ENCODE measurements at regions not wholly inside any gene's neighbourhood (a gene's known extent, or its start where the extent isn't known, plus 50 kb on each side); places are given as distances from the start of the nearest gene placed in this dataset.

DNA sequence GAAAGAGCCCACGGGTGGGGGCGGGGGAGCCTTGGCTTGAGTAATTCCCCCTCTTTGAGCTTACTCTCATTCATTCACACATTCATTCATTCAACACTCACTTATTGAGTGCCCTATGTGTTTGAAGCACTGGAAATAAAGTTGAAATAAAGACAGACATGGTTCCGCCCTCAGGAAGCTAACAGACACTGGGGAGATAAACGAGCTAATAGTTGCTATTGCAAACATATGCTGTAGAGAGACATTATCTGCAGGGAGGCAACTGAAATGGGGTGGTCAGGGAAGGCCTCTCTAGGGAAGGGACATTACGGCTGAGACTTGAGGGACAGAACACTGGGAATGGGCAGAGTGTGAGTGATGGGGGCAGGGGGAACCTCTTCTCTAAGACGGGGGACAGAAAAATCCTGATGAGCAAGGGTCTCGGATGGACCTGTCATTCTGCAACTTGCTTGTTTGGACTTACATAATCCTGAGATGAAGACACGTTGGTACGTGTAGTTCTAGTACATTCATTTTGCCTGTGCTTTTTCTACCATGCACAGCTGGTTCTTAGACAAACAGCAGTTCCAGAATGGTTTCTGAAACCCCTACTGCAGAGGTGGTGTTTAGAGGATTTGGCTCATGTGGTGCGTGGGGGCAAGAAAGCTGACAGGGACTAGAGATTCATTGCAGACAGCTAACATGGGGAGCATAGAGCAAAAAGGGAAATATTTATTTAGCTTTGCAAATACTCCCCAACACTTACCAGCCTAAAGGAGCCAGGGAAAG, 71.1 kb upstream of the BLCAP start:
- Histone ChIP-seq H3K27ac (ENCODE audit: low read length) (no peak overlapping the region), H3K4me1 (ENCODE audit: control insufficient read depth, insufficient read depth, low read length) (no peaks in the 10 kb centered on the region), H3K27me3 (ENCODE audit: control insufficient read depth, insufficient read depth, low read length) (no peaks in the 10 kb centered on the region), H3K36me3 (ENCODE audit: control insufficient read depth, insufficient read depth, low read length) (no peaks in the 10 kb centered on the region), H3K4me3 (ENCODE audit: low read depth in 2 of 2, low read length in 2 of 2) (no peak overlapping the region), H3K9me3 (ENCODE audit: control insufficient read depth, insufficient read depth, low read depth, low read length) (no peaks in the 10 kb centered on the region)
- in situ Hi-C loops (cut with HindIII; ENCODE audit: low pct_unique_long_range_greater_than_20kb, low sequenced_read_pairs) (no loop called here), intact Hi-C loops (cut with micrococcal nuclease; ENCODE audit: unreplicated experiment) (no loop called here)
- no peak for DNase-seq (ENCODE audit: low read depth, low spot score)
- no TSS peak for BruUV-seq (replicated peaks)
- ATAC-seq = no peak
- CTCF ChIA-PET = no interaction called here
- POLR2A ChIA-PET = interaction anchor here (0.6 kb wide), 2 partner anchors 48 to 698 kb away, joined by 8 to 9 read pairs; no protein-coding TSS in a partner anchor
- TF ChIP-seq, protein P1, sequence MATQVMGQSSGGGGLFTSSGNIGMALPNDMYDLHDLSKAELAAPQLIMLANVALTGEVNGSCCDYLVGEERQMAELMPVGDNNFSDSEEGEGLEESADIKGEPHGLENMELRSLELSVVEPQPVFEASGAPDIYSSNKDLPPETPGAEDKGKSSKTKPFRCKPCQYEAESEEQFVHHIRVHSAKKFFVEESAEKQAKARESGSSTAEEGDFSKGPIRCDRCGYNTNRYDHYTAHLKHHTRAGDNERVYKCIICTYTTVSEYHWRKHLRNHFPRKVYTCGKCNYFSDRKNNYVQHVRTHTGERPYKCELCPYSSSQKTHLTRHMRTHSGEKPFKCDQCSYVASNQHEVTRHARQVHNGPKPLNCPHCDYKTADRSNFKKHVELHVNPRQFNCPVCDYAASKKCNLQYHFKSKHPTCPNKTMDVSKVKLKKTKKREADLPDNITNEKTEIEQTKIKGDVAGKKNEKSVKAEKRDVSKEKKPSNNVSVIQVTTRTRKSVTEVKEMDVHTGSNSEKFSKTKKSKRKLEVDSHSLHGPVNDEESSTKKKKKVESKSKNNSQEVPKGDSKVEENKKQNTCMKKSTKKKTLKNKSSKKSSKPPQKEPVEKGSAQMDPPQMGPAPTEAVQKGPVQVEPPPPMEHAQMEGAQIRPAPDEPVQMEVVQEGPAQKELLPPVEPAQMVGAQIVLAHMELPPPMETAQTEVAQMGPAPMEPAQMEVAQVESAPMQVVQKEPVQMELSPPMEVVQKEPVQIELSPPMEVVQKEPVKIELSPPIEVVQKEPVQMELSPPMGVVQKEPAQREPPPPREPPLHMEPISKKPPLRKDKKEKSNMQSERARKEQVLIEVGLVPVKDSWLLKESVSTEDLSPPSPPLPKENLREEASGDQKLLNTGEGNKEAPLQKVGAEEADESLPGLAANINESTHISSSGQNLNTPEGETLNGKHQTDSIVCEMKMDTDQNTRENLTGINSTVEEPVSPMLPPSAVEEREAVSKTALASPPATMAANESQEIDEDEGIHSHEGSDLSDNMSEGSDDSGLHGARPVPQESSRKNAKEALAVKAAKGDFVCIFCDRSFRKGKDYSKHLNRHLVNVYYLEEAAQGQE (IDR thresholded peaks at IDR 0.05; ENCODE audit: insufficient read depth in 1 of 2, low read depth in 2 of 2, low read length in 1 of 2) = no peak
- TF ChIP-seq, protein P2, sequence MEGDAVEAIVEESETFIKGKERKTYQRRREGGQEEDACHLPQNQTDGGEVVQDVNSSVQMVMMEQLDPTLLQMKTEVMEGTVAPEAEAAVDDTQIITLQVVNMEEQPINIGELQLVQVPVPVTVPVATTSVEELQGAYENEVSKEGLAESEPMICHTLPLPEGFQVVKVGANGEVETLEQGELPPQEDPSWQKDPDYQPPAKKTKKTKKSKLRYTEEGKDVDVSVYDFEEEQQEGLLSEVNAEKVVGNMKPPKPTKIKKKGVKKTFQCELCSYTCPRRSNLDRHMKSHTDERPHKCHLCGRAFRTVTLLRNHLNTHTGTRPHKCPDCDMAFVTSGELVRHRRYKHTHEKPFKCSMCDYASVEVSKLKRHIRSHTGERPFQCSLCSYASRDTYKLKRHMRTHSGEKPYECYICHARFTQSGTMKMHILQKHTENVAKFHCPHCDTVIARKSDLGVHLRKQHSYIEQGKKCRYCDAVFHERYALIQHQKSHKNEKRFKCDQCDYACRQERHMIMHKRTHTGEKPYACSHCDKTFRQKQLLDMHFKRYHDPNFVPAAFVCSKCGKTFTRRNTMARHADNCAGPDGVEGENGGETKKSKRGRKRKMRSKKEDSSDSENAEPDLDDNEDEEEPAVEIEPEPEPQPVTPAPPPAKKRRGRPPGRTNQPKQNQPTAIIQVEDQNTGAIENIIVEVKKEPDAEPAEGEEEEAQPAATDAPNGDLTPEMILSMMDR (IDR thresholded peaks at IDR 0.05) = no peak
- TF ChIP-seq TCF7L2 (IDR thresholded peaks at IDR 0.05; ENCODE audit: low read depth, low read length) = no peak
- no peak for TF ChIP-seq POLR2AphosphoS5 (IDR thresholded peaks at IDR 0.05; ENCODE audit: low read depth, low read length)
- no peak for TF ChIP-seq SIN3A (IDR thresholded peaks at IDR 0.05; ENCODE audit: borderline replicate concordance, insufficient read depth, low read depth, low read length)

- ATAC-seq (no peak), DNase-seq (ENCODE audit: low read depth, low spot score) (no peak)
- POLR2A ChIA-PET = interaction anchor here (0.6 kb wide), 1 partner anchor 48 kb away, joined by 9 read pairs; no protein-coding TSS in a partner anchor
- intact Hi-C loops (cut with micrococcal nuclease; ENCODE audit: unreplicated experiment) = no loop called here
- TF ChIP-seq POLR2AphosphoS5 (IDR thresholded peaks at IDR 0.05; ENCODE audit: low read depth, low read length) = no peak
- TF ChIP-seq, protein P2 (IDR thresholded peaks at IDR 0.05) = no peak
- no peak for TF ChIP-seq TCF7L2 (IDR thresholded peaks at IDR 0.05; ENCODE audit: low read depth, low read length)
- TF ChIP-seq, protein P1 (IDR thresholded peaks at IDR 0.05; ENCODE audit: insufficient read depth in 1 of 2, low read depth in 2 of 2, low read length in 1 of 2) = no peak
- no peak for TF ChIP-seq SIN3A (IDR thresholded peaks at IDR 0.05; ENCODE audit: borderline replicate concordance, insufficient read depth, low read depth, low read length)
- no peak overlapping the region for H3K4me3 ChIP-seq (ENCODE audit: low read depth in 2 of 2, low read length in 2 of 2)
- no peak overlapping the region for H3K27ac ChIP-seq (ENCODE audit: low read length)
- H3K27me3 ChIP-seq (ENCODE audit: control insufficient read depth, insufficient read depth, low read length) = peaks cover 3% of the 10 kb centered on the region
- no peaks in the 10 kb centered on the region for H3K36me3 ChIP-seq (ENCODE audit: control insufficient read depth, insufficient read depth, low read length)
- H3K9me3 ChIP-seq (ENCODE audit: control insufficient read depth, insufficient read depth, low read depth, low read length) = no peaks in the 10 kb centered on the region
- CTCF ChIA-PET = no interaction called here
- in situ Hi-C loops (cut with HindIII; ENCODE audit: low pct_unique_long_range_greater_than_20kb, low sequenced_read_pairs) = no loop called here
- no TSS peak for BruUV-seq (replicated peaks)
- H3K4me1 ChIP-seq (ENCODE audit: control insufficient read depth, insufficient read depth, low read length) = no peaks in the 10 kb centered on the region
These were observed 70.4 kb upstream of the BLCAP start for GRCh38 chr20:37598100-37598543.
